ENCODE measurements at regions not wholly inside any gene's neighbourhood (a gene's known extent, or its start where the extent isn't known, plus 50 kb on each side); places are given as distances from the start of the nearest gene placed in this dataset.

- TF ChIP-seq IKZF2 (IDR thresholded peaks at IDR 0.05) (no peak), HCFC1 (IDR thresholded peaks at IDR 0.05; ENCODE audit: low read length) (no peak), ELK1 (IDR thresholded peaks at IDR 0.05; ENCODE audit: low read depth, low read length) (no peak), SIN3A (IDR thresholded peaks at IDR 0.05; ENCODE audit: low read depth, low read length) (no peak), EZH2 (IDR thresholded peaks at IDR 0.05; ENCODE audit: borderline replicate concordance, control insufficient read depth, low read depth, low read length) (no peak), CTCF (IDR thresholded peaks at IDR 0.05 in 2 of 3, conservative IDR thresholded peaks at IDR 0.05 in 1 of 3; ENCODE audit: control insufficient read depth in 2 of 3, extremely low read depth in 1 of 3, insufficient read depth in 1 of 3, low read depth in 3 of 3, low read length in 3 of 3) (no peak), CEBPB (IDR thresholded peaks at IDR 0.05; ENCODE audit: borderline replicate concordance in 1 of 2, low read depth in 2 of 2, low read length in 2 of 2) (no peak), RCOR1 (conservative IDR thresholded peaks at IDR 0.05; ENCODE audit: low read depth, low read length) (no peak), PAX5 (IDR thresholded peaks at IDR 0.05; ENCODE audit: borderline replicate concordance, low read depth, low read length) (no peak), FOXM1 (IDR thresholded peaks at IDR 0.05; ENCODE audit: low read depth, low read length) (no peak), POLR2AphosphoS5 (IDR thresholded peaks at IDR 0.05; ENCODE audit: low read length) (no peak)
Measured at GRCh38 chr2:207437136-207437523, 92.6 kb upstream of the CREB1 start.

All from GM12878 (cell line).